ACC112 (cell line): ENCODE measurements at regions not wholly inside any gene's neighbourhood (a gene's known extent, or its start where the extent isn't known, plus 50 kb on each side); places are given as distances from the start of the nearest gene placed in this dataset.
A peak's percentile ranks its signal among the peaks of the same experiment; 100 is the strongest.

Experiments used
- H2AFZ ChIP-seq: fragments of 200-600 bp; sonication (generic); one replicate; pipeline ENCODE4 v1.6.0; 2017; ENCODE audit warnings: antibody characterized with exemption, low read length; ENCODE audit not compliant: unreplicated experiment
- H3K27ac ChIP-seq: fragments of 200-600 bp; sonication (generic); 2 replicates; pipeline ENCODE4 v1.5.1; 2014; ENCODE audit warnings: low read depth, mild to moderate bottlenecking, antibody characterized with exemption, low read length, moderate library complexity
- H3K27me3 ChIP-seq: fragments of 200-600 bp; sonication (generic); 2 replicates; pipeline ENCODE4 v1.6.1; 2014; ENCODE audit warnings: mild to moderate bottlenecking, antibody characterized with exemption, low read length, moderate library complexity, mixed read lengths; ENCODE audit not compliant: insufficient read depth
- H3K36me3 ChIP-seq: fragments of 200-600 bp; sonication (generic); 2 replicates; pipeline ENCODE4 v1.6.1; 2016; ENCODE audit warnings: mild to moderate bottlenecking, antibody characterized with exemption, low read length, moderate library complexity, mixed read lengths; ENCODE audit not compliant: insufficient read depth
- H3K4me1 ChIP-seq: fragments of 200-600 bp; sonication (generic); one replicate; pipeline ENCODE4 v1.6.1; 2016; ENCODE audit warnings: low read length, mixed read lengths; ENCODE audit not compliant: insufficient read depth, unreplicated experiment, control insufficient read depth
- H3K4me3 ChIP-seq: fragments of 200-600 bp; sonication (generic); 2 replicates; pipeline ENCODE4 v1.5.1; 2014; ENCODE audit warnings: mild to moderate bottlenecking, low read depth, low read length
- H3K79me2 ChIP-seq: fragments of 200-600 bp; sonication (generic); one replicate; pipeline ENCODE4 v1.6.0; 2016; ENCODE audit warnings: low read length; ENCODE audit not compliant: control insufficient read depth, unreplicated experiment, insufficient read depth

- Histone ChIP-seq H3K4me3 (no peak overlapping the region), H3K4me1 (no peaks in the 10 kb centered on the region), H3K36me3 (no peaks in the 10 kb centered on the region), H3K79me2 (no peaks in the 10 kb centered on the region), H2AFZ (no peak overlapping the region), H3K27me3 (no peaks in the 10 kb centered on the region), H3K27ac (no peak overlapping the region)
Measured at GRCh38 chr18:56413862-56414261, 224.5 kb downstream of the TXNL1 start.

DNA sequence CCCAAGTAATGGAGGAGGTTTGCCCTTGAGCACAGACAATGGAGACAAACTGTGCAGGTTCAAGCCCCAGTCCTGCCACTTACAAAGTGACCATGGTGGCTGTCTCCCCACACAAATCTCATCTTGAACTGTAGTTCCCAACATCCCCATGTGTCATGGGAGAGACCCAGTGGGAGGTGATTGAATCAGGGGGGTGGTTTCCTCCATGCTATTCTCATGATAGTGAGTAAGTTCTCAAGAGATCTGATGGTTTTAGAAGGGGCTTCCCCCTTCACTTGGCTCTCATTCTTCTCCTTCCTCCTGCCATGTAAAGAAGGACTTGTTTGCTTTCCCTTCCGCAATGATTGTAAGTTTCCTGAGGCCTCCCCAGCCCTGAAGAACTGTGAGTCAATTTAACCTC lies 225.4 kb downstream of the TXNL1 start:
- Histone ChIP-seq H3K36me3 (no peaks in the 10 kb centered on the region), H3K4me3 (no peak overlapping the region), H3K4me1 (no peaks in the 10 kb centered on the region), H2AFZ (no peak overlapping the region), H3K27me3 (no peaks in the 10 kb centered on the region), H3K79me2 (no peaks in the 10 kb centered on the region), H3K27ac (no peak overlapping the region)

DNA sequence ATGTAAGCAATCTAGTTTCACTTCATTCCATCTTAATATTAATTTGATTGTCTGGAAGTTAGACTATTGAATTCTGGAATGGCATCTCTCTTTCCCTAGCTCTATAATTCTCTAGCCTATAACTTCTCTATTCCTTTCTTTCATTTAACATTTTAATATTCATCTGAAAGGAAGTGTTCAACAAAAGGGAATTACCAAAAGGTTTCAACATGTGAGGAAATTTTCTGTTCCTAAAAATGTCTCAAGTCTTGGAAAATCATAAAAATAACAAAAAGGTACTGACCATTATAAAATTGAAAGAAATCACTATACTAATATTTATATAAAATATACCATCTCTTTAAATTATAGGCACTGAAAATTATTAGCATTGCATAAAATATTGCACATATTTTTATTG lies 228.7 kb downstream of the TXNL1 start:
- Histone ChIP-seq H3K36me3 (no peaks in the 10 kb centered on the region), H3K27ac (no peak overlapping the region), H3K27me3 (no peaks in the 10 kb centered on the region), H3K79me2 (no peaks in the 10 kb centered on the region), H2AFZ (no peak overlapping the region), H3K4me1 (no peaks in the 10 kb centered on the region), H3K4me3 (no peak overlapping the region)

GRCh38 chr18:56407646-56408180 lies 230.7 kb downstream of the TXNL1 start:
- Histone ChIP-seq H3K36me3 (no peaks in the 10 kb centered on the region), H2AFZ (no peak overlapping the region), H3K4me1 (peaks cover 10% of the 10 kb centered on the region), H3K4me3 (no peak overlapping the region), H3K79me2 (no peaks in the 10 kb centered on the region), H3K27ac (no peak overlapping the region), H3K27me3 (no peaks in the 10 kb centered on the region)

DNA sequence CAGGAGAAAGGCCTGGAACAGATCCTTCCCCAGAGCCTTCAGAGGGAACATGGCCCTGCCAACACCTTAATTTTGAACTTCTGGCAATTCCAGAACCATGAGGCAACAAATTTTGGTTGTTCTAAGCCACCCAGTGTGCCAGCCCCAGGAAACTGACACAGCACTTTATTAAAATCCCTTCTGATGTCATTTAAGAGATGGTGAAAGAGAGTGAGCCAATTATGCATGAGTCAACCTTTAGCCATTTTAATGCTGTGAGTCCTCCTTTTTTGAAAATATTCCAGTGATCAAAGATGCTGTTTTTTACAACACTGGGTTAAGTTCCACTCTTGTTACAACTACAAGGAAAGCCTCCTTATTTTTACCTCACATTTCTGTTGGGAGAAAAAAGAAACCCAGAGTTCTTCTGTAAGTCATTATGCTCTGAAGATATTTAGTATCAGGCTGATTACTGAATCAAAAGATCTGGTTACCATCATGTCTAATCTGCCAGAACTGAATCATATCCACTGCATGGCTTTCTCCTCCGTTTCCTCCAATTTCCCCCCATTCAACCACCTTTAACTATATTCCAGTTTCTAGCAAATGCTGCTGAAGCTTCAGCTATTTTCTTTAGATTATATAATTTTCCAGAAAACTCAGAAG lies 235.4 kb downstream of the TXNL1 start:
- Histone ChIP-seq H3K36me3 (no peaks in the 10 kb centered on the region), H3K27ac (peak overlapping the region; percentile 84), H3K79me2 (no peaks in the 10 kb centered on the region), H2AFZ (peak overlapping the region; percentile 64), H3K4me3 (peak overlapping the region; percentile 56), H3K27me3 (no peaks in the 10 kb centered on the region), H3K4me1 (peaks cover 17% of the 10 kb centered on the region)

- Histone ChIP-seq H3K36me3 (no peaks in the 10 kb centered on the region), H3K79me2 (no peaks in the 10 kb centered on the region), H3K27me3 (no peaks in the 10 kb centered on the region), H3K4me1 (no peaks in the 10 kb centered on the region), H3K4me3 (no peak overlapping the region), H3K27ac (no peak overlapping the region), H2AFZ (no peak overlapping the region)
Measured at GRCh38 chr18:56393870-56394269, 244.5 kb downstream of the TXNL1 start.

GRCh38 chr18:56391931-56392590 lies 246.3 kb downstream of the TXNL1 start:
- Histone ChIP-seq H3K27ac (no peak overlapping the region), H3K4me1 (no peaks in the 10 kb centered on the region), H2AFZ (no peak overlapping the region), H3K4me3 (no peak overlapping the region), H3K79me2 (no peaks in the 10 kb centered on the region), H3K27me3 (no peaks in the 10 kb centered on the region), H3K36me3 (no peaks in the 10 kb centered on the region)

- Histone ChIP-seq H3K27me3 (no peaks in the 10 kb centered on the region), H3K27ac (no peak overlapping the region), H3K4me3 (no peak overlapping the region), H3K79me2 (no peaks in the 10 kb centered on the region), H3K4me1 (no peaks in the 10 kb centered on the region), H2AFZ (no peak overlapping the region), H3K36me3 (no peaks in the 10 kb centered on the region)
Measured at GRCh38 chr18:56390626-56391025, 247.8 kb downstream of the TXNL1 start.

GRCh38 chr18:56389190-56389589 lies 249.2 kb downstream of the TXNL1 start:
- no peaks in the 10 kb centered on the region for H3K4me1 ChIP-seq
- no peaks in the 10 kb centered on the region for H3K36me3 ChIP-seq
- H2AFZ ChIP-seq: no peak overlapping the region
- H3K27ac ChIP-seq: no peak overlapping the region
- H3K79me2 ChIP-seq: no peaks in the 10 kb centered on the region
- no peaks in the 10 kb centered on the region for H3K27me3 ChIP-seq
- H3K4me3 ChIP-seq: no peak overlapping the region

DNA sequence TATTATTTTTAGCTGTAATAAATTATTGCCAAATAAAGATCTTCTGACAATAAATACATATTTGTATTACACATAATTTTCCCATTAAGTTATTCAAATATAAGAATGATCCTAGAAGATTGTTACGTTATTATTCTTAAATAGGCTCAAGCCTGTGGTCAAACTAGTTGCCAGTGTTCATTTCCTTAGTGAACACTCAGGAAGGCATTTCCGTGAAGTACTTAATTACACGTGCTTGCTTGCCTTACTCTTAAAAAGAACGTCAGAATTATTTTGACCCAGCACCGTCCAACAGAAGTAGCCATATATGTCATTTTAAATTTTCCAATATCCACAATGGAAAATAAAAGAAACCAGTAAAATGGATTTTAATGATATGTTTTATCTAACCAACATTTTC lies 249.8 kb downstream of the TXNL1 start:
- no peak overlapping the region for H3K4me3 ChIP-seq
- H3K79me2 ChIP-seq: no peaks in the 10 kb centered on the region
- no peak overlapping the region for H3K27ac ChIP-seq
- no peaks in the 10 kb centered on the region for H3K36me3 ChIP-seq
- no peaks in the 10 kb centered on the region for H3K27me3 ChIP-seq
- no peaks in the 10 kb centered on the region for H3K4me1 ChIP-seq
- H2AFZ ChIP-seq: no peak overlapping the region

- no peaks in the 10 kb centered on the region for H3K79me2 ChIP-seq
- H2AFZ ChIP-seq: no peak overlapping the region
- H3K27ac ChIP-seq: no peak overlapping the region
- H3K4me3 ChIP-seq: no peak overlapping the region
- no peaks in the 10 kb centered on the region for H3K36me3 ChIP-seq
- H3K4me1 ChIP-seq: peaks cover 5% of the 10 kb centered on the region
- no peaks in the 10 kb centered on the region for H3K27me3 ChIP-seq
Measured at GRCh38 chr18:56386856-56387255, 251.5 kb downstream of the TXNL1 start.
